DND-41 (cell line): ENCODE measurements at regions not wholly inside any gene's neighbourhood (a gene's known extent, or its start where the extent isn't known, plus 50 kb on each side); places are given as distances from the start of the nearest gene placed in this dataset.

ENCODE experiments used
- CTCF ChIP-seq: IDR thresholded peaks from 2 replicates; pipeline ENCODE4 v1.5.1; 2012; ENCODE audit warnings: borderline replicate concordance, low read length, moderate library complexity, mild to moderate bottlenecking; ENCODE audit not compliant: poor library complexity, severe bottlenecking; ENCODE audit errors: extremely low read depth
- EZH2 ChIP-seq: IDR thresholded peaks from 3 replicates; pipeline ENCODE4 v1.6.1; 2012; ENCODE audit warnings: borderline replicate concordance, low read depth, mild to moderate bottlenecking, moderate library complexity, low read length, inconsistent platforms; ENCODE audit not compliant: severe bottlenecking

- no peak for TF ChIP-seq CTCF
- no peak for TF ChIP-seq EZH2
Observed at GRCh38 chr1:55320891-55321290, 105.7 kb upstream of the USP24 start.
